Activated T-helper 17 cell treated with anti-CD3 and anti-CD28 coated beads, Interleukin-2, amount 50 U/mL, for 72 hours (primary cell): ENCODE measurements at regions not wholly inside any gene's neighbourhood (a gene's known extent, or its start where the extent isn't known, plus 50 kb on each side); places are given as distances from the start of the nearest gene placed in this dataset.

Source experiments
- ATAC-seq: fragments of 150-1000 bp; cut with Tn5 transposase; replicated peaks from 2 replicates; pipeline ENCODE4 v1.10.0; 2021; ENCODE audit warnings: mild to moderate bottlenecking, moderate library complexity
- H3K27ac Mint-ChIP-seq: one replicate; pipeline ENCODE4 v1.8.0; 2022; ENCODE audit warnings: mixed read lengths
- H3K27me3 Mint-ChIP-seq: one replicate; pipeline ENCODE4 v1.8.0; 2022; ENCODE audit warnings: mixed read lengths
- H3K36me3 Mint-ChIP-seq: one replicate; pipeline ENCODE4 v1.8.0; 2022; ENCODE audit warnings: low read depth, mild to moderate bottlenecking, mixed read lengths
- H3K4me1 Mint-ChIP-seq: one replicate; pipeline ENCODE4 v1.8.0; 2022; ENCODE audit warnings: mixed read lengths
- H3K4me3 Mint-ChIP-seq: one replicate; pipeline ENCODE4 v1.8.0; 2022; ENCODE audit warnings: mild to moderate bottlenecking, mixed read lengths
- H3K9me3 Mint-ChIP-seq: one replicate; pipeline ENCODE4 v1.8.0; 2022; ENCODE audit warnings: mixed read lengths

DNA sequence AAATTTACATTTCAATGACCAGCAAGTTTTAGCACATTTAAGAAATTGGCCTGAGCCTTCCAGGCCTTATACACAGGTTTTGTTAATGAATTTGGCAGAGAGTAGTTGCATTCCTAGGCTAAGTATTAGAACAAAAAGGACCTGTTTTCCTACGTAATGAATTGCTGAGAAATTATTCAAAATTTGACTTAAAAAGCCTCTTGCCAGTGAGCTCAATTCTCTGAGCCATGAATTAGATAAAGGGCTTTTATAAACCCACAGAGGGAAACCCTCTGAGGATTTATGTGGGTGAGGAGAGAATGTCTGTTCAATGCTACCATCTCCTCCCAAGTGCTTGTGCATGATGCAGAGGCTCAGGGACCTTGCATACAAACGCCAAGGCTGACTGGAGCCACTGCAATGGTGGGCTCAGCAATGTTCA is 94.5 kb upstream of the PELI2 start:
- Mint-ChIP-seq H3K36me3 (no peaks in the 10 kb centered on the region), H3K9me3 (no peaks in the 10 kb centered on the region), H3K27me3 (peaks cover 16% of the 10 kb centered on the region), H3K4me1 (no peaks in the 10 kb centered on the region), H3K4me3 (no peak overlapping the region), H3K27ac (no peak overlapping the region)
- no peak for ATAC-seq

DNA sequence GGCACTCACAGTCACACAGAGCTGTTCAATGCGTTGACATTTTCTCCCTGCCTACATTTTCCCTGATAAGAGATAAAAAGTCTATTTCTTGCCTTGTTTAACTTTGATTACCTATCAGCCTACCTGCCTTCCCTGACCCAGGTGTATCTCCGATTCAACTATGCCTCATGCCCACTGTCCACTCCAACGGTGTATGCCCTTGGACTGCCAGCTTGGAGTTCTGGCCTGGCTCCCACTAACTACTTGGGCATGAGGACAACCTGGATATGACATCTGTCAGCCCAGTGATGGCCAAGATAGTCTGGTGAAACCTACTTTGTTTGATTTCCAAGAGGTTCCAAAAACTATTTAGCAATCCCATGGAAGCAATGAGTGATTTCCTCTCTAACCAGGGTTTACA is 93.0 kb upstream of the PELI2 start:
- H3K4me3 Mint-ChIP-seq: no peak overlapping the region
- H3K27ac Mint-ChIP-seq: no peak overlapping the region
- no peak for ATAC-seq
- no peaks in the 10 kb centered on the region for H3K36me3 Mint-ChIP-seq
- H3K27me3 Mint-ChIP-seq: peaks cover 23% of the 10 kb centered on the region
- no peaks in the 10 kb centered on the region for H3K9me3 Mint-ChIP-seq
- H3K4me1 Mint-ChIP-seq: no peaks in the 10 kb centered on the region

DNA sequence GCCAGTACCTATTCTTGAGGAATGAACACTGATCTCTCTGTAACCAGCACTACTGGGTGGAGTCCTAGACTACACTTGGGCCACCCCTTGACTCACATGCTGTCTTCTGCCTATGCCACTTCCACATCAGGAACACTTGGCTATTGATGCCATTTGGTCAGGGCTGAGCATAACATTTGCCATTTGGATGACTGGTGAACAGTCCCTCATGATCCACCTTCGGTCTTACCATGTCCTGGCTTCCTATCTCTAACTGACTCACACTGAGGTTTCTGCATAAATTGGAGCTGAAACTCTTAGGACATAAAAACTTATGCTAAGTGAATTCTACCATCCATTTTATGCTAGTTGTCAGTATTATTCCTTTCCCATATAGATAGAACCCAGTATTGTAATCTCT is 91.7 kb upstream of the PELI2 start:
- no peaks in the 10 kb centered on the region for H3K36me3 Mint-ChIP-seq
- peaks cover 28% of the 10 kb centered on the region for H3K27me3 Mint-ChIP-seq
- H3K4me3 Mint-ChIP-seq: no peak overlapping the region
- no peak for ATAC-seq
- H3K9me3 Mint-ChIP-seq: no peaks in the 10 kb centered on the region
- no peaks in the 10 kb centered on the region for H3K4me1 Mint-ChIP-seq
- no peak overlapping the region for H3K27ac Mint-ChIP-seq

DNA sequence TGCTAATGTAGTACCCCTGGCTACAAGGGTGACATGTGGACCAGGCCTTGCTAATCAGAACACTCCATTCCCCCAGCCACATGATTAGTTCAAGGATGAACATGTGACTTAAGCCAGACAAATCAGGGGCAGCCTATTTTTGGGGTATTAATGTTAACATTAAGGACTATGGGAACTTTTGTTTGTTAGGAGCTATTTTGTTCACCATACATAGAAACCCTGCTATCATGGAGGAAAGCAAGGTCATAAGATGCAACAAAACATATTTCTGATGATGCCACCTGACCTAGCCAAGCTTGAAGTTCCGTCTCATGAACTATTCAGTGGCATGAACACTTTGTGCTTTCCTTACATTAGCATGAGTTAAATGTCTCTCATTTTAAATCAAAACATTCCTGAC is 90.8 kb upstream of the PELI2 start:
- H3K9me3 Mint-ChIP-seq: no peaks in the 10 kb centered on the region
- H3K27ac Mint-ChIP-seq: no peak overlapping the region
- H3K4me1 Mint-ChIP-seq: no peaks in the 10 kb centered on the region
- no peak for ATAC-seq
- H3K36me3 Mint-ChIP-seq: no peaks in the 10 kb centered on the region
- H3K4me3 Mint-ChIP-seq: no peak overlapping the region
- H3K27me3 Mint-ChIP-seq: peaks cover 25% of the 10 kb centered on the region

DNA sequence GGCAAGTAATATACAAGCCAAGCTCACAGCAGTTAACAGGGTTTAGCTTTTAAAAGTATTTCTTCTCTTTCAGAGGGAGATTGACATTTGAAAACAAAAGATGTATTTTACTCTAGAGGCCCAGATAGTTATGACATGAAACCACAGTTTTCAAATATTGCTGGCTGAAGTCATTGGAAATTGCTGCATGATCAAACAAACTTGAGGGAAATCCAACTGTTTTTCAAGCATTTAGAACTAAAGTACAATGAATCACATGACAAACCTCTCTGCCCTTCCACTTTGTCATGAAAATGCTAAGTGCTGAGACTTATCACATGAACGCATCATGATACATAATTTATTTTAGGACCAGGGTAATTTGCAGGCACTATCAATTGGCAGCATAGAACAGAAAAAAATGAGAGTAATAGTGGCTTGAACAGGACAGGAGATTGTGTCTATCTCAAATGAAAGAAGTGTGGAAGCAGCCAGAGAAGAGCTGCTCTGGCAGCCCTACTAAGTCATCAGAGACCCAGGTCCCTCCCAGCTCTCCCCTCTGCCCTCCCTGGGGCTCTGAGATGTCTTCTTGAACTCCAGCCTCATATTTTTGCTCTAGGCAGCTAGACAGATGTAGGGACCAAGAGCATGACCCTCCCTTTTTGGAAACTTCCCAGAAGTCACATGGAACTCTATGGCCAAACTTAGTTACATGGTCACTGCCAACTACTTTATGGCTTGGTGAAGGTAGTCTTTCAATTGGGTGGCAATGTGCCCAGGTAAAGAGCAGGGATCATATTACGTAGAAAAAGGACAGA is 90.1 kb upstream of the PELI2 start:
- peaks cover 25% of the 10 kb centered on the region for H3K27me3 Mint-ChIP-seq
- no peak overlapping the region for H3K27ac Mint-ChIP-seq
- no peak overlapping the region for H3K4me3 Mint-ChIP-seq
- H3K9me3 Mint-ChIP-seq: no peaks in the 10 kb centered on the region
- H3K36me3 Mint-ChIP-seq: no peaks in the 10 kb centered on the region
- ATAC-seq: no peak
- no peaks in the 10 kb centered on the region for H3K4me1 Mint-ChIP-seq

DNA sequence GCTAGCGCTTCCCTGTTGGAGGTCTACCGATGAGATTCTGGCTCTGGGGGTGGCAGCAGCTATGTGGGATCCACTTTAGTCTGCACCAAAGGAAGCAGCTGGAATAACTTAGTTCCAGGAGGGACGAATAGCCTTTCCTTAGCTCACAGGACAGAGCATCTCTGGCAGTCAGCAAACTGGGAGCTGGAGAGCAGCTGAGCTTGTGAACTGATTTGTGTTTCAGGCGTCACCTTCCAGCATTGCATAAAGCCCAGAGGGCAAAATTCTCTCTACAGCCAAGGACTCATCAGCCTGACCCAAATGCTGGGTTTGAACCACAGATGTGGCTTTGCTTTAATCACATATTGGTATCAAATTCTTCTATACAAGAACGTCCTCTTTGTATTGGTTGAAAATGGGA is 81.9 kb upstream of the PELI2 start:
- H3K27me3 Mint-ChIP-seq: peaks cover 11% of the 10 kb centered on the region
- H3K27ac Mint-ChIP-seq: no peak overlapping the region
- no peaks in the 10 kb centered on the region for H3K4me1 Mint-ChIP-seq
- ATAC-seq: no peak
- no peaks in the 10 kb centered on the region for H3K9me3 Mint-ChIP-seq
- H3K36me3 Mint-ChIP-seq: no peaks in the 10 kb centered on the region
- H3K4me3 Mint-ChIP-seq: no peak overlapping the region

DNA sequence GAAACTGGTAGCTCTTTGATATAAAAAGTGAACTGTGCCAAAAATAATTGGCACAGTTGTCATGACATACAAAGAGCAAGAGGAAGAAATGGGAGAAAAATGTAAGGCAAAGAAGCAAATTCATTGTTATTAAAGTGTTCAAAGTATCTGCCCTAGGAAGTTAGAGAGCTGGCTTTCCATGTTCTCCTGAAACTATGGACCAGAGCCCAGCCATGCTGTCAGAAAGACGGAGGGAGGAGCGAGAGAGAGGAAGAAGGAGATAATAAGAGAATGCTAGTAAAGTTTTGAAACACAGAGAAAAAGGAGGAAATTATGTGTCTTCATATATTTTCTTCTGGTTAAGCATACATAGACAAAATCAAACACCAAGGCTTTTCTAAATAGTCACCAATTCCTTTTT is 78.1 kb upstream of the PELI2 start:
- ATAC-seq: no peak
- Mint-ChIP-seq H3K27ac (no peak overlapping the region), H3K27me3 (peaks cover 10% of the 10 kb centered on the region), H3K4me3 (no peak overlapping the region), H3K4me1 (no peaks in the 10 kb centered on the region), H3K36me3 (no peaks in the 10 kb centered on the region), H3K9me3 (no peaks in the 10 kb centered on the region)

DNA sequence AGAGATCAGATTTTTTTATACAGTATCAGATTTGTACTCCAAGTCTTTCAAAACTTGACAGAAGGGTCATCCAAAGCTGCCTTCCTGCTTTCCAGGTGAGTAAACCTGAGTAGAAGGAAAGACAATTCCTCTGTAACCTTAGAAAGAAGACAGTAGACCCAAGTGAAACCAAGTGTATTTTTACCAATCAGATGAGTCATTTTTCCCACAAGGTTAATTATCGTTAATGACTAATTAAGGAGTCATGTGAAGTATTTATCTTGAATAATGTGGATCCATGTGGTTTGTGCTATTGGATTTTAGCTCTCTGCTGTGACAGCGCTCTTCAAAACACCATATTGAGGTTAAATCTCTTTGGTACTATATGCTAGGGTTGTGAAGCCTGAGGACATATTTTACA is 74.0 kb upstream of the PELI2 start:
- no peaks in the 10 kb centered on the region for H3K4me1 Mint-ChIP-seq
- no peak overlapping the region for H3K27ac Mint-ChIP-seq
- no peaks in the 10 kb centered on the region for H3K36me3 Mint-ChIP-seq
- no peak overlapping the region for H3K4me3 Mint-ChIP-seq
- no peak for ATAC-seq
- H3K9me3 Mint-ChIP-seq: no peaks in the 10 kb centered on the region
- peaks cover 8% of the 10 kb centered on the region for H3K27me3 Mint-ChIP-seq

DNA sequence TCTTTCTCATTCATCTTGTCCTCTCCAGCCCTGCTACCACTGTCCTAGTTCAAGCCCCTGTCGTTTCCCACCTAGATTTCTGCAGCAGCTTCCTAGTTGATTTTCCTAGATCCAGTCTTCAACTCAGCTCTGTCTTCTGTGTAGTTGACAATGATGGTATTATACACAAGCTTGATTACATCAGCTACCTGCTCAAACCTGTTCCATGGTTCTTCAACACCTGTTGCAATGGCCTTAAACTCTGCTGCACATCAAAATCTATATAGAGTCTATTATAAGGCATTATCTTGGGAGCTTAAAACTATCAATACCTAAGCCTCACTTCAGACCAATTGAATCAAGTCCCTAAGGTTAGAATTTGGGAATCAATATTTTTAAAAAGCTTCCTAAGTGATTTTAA is 71.7 kb upstream of the PELI2 start:
- Mint-ChIP-seq H3K36me3 (no peaks in the 10 kb centered on the region), H3K4me3 (no peak overlapping the region), H3K4me1 (no peaks in the 10 kb centered on the region), H3K27ac (no peak overlapping the region), H3K27me3 (peaks cover 8% of the 10 kb centered on the region), H3K9me3 (no peaks in the 10 kb centered on the region)
- no peak for ATAC-seq

DNA sequence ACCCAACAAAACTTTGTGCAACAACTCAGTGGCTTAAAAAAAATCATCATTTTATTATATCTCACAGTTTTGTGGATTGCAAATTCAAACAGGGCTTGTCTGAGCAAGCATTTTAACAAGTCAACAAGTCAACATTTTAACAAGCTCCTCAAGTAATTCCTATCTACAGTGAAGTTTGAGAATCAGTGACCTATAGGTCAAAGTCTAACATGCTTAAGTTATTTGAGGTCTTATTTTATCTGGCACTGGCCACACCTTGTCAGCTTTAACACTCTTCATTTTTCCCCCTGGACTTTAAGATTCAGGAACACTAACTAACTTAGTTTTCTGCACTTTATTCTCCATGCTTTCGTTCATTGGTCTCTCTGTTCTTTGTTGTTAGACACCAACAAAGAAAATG is 71.2 kb upstream of the PELI2 start:
- no peak for ATAC-seq
- H3K4me1 Mint-ChIP-seq: no peaks in the 10 kb centered on the region
- no peak overlapping the region for H3K27ac Mint-ChIP-seq
- no peaks in the 10 kb centered on the region for H3K36me3 Mint-ChIP-seq
- peaks cover 11% of the 10 kb centered on the region for H3K27me3 Mint-ChIP-seq
- no peaks in the 10 kb centered on the region for H3K9me3 Mint-ChIP-seq
- no peak overlapping the region for H3K4me3 Mint-ChIP-seq

DNA sequence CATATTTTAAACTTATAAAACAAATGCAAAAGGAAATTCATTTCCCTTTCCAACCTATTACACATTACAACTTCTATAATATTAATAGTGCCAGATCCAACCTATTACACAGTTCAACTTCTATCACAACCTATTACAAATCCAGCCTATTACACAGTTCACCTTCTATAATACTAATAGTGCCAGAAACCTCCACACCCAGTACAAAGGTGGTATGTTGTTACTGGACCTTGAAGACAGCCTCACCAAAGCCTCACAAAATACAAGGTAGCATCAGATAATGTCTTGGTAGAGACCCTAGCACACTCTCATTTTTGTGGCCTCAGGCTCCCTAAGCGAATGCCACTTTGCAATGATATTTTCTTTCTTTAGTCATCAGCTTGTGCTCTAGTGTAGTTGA is 68.7 kb upstream of the PELI2 start:
- ATAC-seq: no peak
- Mint-ChIP-seq H3K27ac (no peak overlapping the region), H3K27me3 (peaks cover 20% of the 10 kb centered on the region), H3K36me3 (no peaks in the 10 kb centered on the region), H3K4me1 (no peaks in the 10 kb centered on the region), H3K4me3 (no peak overlapping the region), H3K9me3 (no peaks in the 10 kb centered on the region)

DNA sequence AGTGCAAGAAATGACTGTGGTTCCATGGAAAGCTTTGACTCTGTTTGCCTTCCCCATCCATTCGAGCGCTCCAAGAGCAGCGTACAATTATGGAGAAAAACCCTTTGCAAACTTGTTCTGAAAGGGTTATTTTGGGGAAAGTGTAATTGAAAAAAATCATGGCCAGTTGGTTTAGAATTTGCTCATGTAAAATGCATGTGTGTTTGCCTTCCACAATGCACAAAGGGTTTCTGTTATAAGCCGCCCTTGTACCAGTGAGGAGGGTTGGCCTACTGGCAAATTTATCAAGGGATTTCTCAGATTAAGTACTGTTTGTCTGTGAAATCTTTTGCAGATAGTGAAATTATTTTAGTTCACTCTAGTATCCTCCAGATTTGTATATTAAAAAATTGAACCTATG is 62.7 kb upstream of the PELI2 start:
- Mint-ChIP-seq H3K9me3 (no peaks in the 10 kb centered on the region), H3K36me3 (no peaks in the 10 kb centered on the region)

DNA sequence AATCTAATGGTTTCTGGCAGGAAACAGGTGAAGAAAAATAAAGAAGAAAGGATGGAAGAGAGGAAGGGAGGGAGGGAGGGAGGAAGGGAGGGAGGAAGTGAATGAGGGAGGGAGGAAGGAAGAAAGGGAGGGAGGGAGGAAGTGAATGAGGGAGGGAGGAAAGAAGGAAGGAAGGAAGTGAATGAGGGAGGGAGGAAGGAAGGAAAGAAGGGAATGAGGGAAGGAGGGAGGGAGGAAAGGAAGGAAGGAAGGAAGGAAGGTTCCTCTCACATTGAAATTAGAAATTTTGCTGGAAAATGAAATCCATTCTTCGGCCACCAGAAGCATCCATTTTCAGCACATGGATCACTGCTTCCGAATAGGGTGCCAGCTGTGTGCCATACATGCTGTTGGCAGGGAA is 62.2 kb upstream of the PELI2 start:
- no peak for ATAC-seq
- Mint-ChIP-seq H3K36me3 (no peaks in the 10 kb centered on the region), H3K27ac (no peak overlapping the region), H3K9me3 (no peaks in the 10 kb centered on the region), H3K4me1 (no peaks in the 10 kb centered on the region), H3K4me3 (no peak overlapping the region), H3K27me3 (peaks cover 33% of the 10 kb centered on the region)

More for the DNA sequence above, 62.7 kb upstream of the PELI2 start:
- H3K27ac Mint-ChIP-seq: no peak overlapping the region
- H3K4me1 Mint-ChIP-seq: no peaks in the 10 kb centered on the region
- no peak overlapping the region for H3K4me3 Mint-ChIP-seq
- H3K27me3 Mint-ChIP-seq: peaks cover 29% of the 10 kb centered on the region
- ATAC-seq: no peak

DNA sequence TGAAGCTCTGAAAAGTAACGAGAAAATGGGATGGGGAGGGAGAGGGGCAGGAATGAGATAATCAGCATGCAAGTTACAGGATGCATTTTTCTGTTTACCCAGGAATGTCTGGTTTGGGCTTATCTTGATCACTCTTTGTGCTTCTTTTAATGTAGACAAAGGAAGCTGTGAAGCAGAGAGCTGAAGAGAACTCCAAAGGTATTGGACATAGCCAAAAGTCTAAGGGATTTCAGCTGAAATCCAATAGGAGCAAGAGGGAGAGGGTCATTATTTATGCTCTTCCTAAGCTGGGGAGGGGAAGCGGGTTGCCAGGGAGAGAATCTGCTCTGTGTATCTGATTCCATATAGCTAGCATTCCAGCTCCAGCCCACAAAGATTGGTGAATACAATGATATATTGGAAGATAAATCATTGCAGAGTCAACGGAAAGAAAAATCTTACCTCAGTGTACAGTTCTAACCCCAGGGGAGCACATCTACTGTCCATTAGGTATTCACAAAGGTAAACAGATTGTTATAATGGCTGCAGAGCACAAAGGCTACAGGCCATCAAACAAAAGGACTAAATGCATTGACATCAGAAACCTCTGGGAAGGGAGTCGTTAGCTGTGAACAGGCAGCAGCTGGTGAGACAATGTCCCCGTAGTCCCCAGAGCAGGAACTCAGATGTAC is 61.0 kb upstream of the PELI2 start:
- ATAC-seq: no peak
- Mint-ChIP-seq H3K9me3 (no peaks in the 10 kb centered on the region), H3K27ac (no peak overlapping the region), H3K4me3 (no peak overlapping the region), H3K4me1 (no peaks in the 10 kb centered on the region), H3K36me3 (no peaks in the 10 kb centered on the region), H3K27me3 (peaks cover 27% of the 10 kb centered on the region)

DNA sequence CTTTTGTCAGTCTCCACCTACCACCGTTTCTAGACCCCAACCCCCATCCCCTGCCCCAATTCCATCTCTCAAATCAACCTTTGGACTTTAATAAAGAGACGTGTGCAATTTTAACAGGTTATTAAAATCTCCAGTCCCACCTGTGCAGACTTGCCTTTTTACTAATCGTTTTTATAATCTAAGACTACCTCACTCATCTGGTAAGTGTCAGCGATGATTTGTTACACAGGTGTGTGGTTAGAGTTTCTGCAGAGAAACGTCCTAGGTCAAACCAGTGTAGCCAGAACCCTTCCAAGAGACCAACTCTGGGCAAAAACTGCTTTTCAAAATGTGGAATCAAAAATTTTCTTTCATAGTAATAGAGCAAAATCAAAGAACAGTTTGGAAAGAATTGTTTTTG is 60.4 kb upstream of the PELI2 start:
- no peak overlapping the region for H3K4me3 Mint-ChIP-seq

More for the DNA sequence above, 60.4 kb upstream of the PELI2 start:
- Mint-ChIP-seq H3K27me3 (peaks cover 22% of the 10 kb centered on the region), H3K36me3 (no peaks in the 10 kb centered on the region), H3K4me1 (no peaks in the 10 kb centered on the region), H3K27ac (no peak overlapping the region), H3K9me3 (no peaks in the 10 kb centered on the region)
- ATAC-seq: no peak
